PC-3 (cell line): ENCODE measurements at regions not wholly inside any gene's neighbourhood (a gene's known extent, or its start where the extent isn't known, plus 50 kb on each side); places are given as distances from the start of the nearest gene placed in this dataset.

ENCODE experiments used
- CTCF ChIP-seq: fragments of 300-600 bp; sonication (generic); conservative IDR thresholded peaks from 2 replicates; pipeline ENCODE4 v1.5.1; 2017; ENCODE audit warnings: antibody characterized with exemption, low read depth, mild to moderate bottlenecking, low read length
- EZH2 ChIP-seq: fragments of 300-600 bp; sonication (generic); IDR thresholded peaks from one replicate; pipeline ENCODE4 v1.6.1; 2017; ENCODE audit warnings: antibody characterized with exemption, mild to moderate bottlenecking, low read length; ENCODE audit not compliant: unreplicated experiment
- EZH2phosphoT487 ChIP-seq: fragments of 300-600 bp; sonication (generic); IDR thresholded peaks from 2 replicates; pipeline ENCODE4 v1.6.1; 2018; ENCODE audit warnings: mild to moderate bottlenecking, antibody characterized with exemption, low read length, borderline replicate concordance

GRCh38 chr2:136239079-136239685 is 121.2 kb upstream of the CXCR4 start:
- TF ChIP-seq CTCF: no peak
- TF ChIP-seq EZH2: no peak
- no peak for TF ChIP-seq EZH2phosphoT487
